ENCODE measurements at regions not wholly inside any gene's neighbourhood (a gene's known extent, or its start where the extent isn't known, plus 50 kb on each side); places are given as distances from the start of the nearest gene placed in this dataset.

- no peak overlapping the region for H3K4me3 ChIP-seq (ENCODE audit: low read depth, low read length)
- DNase-seq (ENCODE audit: low read depth): no peak
These were observed 796.7 kb upstream of the CELF4 start for GRCh38 chr18:38362286-38362792.

DNA sequence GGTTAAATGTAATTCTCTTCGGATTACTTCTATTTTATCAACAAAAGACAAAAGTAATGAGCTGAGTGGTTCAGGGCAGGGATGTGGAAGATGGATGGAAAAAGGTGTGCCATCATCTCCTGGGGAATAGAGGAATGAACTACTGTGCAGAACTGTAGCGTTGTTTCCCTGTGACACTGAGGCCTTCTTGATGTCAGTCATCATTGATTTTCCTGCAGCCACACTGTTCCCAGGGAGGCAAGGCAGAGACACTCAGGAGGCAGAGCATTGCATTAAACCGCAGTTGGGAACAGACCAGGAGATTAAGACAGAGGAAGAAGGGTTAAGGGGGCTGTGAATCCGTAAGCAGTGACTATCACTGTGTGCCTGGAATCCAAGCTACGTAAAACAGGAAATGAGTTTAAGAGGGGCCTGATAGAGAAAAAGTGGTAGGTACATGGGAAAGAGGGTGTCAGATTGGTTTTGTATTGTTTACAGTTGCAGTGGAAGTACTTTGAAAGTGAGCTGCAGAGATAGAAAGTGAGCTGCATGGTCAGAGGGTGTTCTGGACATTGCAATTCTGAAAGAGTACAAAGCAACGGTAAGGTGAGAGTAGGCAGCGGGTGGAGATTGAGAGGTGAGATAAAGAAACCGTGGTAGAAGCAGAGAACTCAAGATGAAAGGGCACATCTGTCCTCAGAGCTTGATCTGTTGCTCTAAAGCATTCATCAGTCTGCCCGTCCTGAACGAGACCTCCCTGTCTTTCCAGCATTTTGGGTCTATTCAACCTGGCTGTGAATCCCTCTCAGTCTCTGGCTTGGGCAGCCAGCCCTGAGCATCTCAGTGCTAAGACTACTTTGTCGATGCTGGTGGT, 793.4 kb upstream of the CELF4 start:
- H3K4me3 ChIP-seq (ENCODE audit: low read depth, low read length): no peak overlapping the region
- no peak for DNase-seq (ENCODE audit: low read depth)

GRCh38 chr18:38353149-38353548, 787.6 kb upstream of the CELF4 start:
- DNase-seq (ENCODE audit: low read depth): no peak
- no peak overlapping the region for H3K4me3 ChIP-seq (ENCODE audit: low read depth, low read length)

DNA sequence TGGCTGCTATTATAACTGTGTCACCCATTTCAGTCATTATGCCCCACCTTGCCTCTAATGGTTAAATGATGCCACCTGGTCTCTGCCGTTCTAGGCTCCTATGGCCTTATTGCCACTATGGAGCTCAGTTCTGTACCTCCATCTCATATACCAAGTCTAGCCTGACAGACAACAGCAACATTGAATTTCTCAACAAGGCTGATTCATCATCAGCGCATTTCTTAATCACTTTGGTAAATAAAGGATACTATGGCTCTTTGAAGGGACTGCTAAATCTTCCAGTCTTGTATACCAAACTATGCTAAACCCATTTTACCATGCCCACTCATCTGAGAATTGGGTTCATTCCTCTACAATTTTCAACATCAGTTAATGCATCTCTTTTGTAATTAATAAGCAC, 784.5 kb upstream of the CELF4 start:
- DNase-seq (ENCODE audit: low read depth): no peak
- H3K4me3 ChIP-seq (ENCODE audit: low read depth, low read length): no peak overlapping the region

- no peak for DNase-seq (ENCODE audit: low read depth)
- no peak overlapping the region for H3K4me3 ChIP-seq (ENCODE audit: low read depth, low read length)
These were observed 765.0 kb upstream of the CELF4 start for GRCh38 chr18:38330573-38330972.

- no peak overlapping the region for H3K4me3 ChIP-seq (ENCODE audit: low read depth, low read length)
- no peak for DNase-seq (ENCODE audit: low read depth)
These were observed 763.5 kb upstream of the CELF4 start for GRCh38 chr18:38329145-38329544.

DNA sequence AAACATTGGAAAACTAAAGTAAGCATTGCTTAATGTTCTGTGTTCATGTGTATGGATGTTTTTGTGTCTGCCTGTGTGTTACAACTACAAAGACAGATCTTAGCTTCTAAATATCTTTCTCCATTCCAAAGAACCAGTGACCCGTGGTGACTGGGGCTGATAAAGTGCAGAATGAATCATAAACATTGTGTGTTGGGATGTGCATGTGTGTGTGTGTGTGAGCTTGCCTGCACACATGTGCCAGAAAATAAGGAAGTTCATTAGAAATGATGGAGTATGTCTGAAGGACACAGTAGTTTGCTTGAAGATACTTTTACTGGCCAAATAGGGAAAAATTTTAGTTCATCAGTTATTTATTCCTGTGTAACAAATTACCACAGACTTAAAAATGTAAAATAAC, 756.6 kb upstream of the CELF4 start:
- H3K4me3 ChIP-seq (ENCODE audit: low read depth, low read length): no peak overlapping the region
- no peak for DNase-seq (ENCODE audit: low read depth)

- no peak for DNase-seq (ENCODE audit: low read depth)
- no peak overlapping the region for H3K4me3 ChIP-seq (ENCODE audit: low read depth, low read length)
These were observed 755.7 kb upstream of the CELF4 start for GRCh38 chr18:38321262-38321661.

DNA sequence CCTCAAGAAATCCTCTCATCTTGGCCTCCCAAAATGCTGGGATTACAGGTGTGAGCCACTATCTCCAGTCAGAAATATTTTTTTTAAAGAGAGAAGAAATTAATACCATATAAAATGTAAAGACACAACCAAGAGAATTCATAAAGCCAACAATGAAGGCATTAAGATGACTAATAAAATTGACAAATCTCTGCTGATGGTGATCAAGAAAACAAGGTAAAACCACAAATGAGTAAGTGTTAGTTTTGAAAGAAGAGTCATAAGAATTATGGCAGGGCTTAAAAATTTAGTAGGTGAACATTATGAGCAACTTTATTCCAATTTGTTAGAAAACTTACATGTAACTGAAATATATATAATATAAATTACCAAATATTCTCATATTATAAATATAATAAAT, 752.8 kb upstream of the CELF4 start:
- no peak for DNase-seq (ENCODE audit: low read depth)
- H3K4me3 ChIP-seq (ENCODE audit: low read depth, low read length): no peak overlapping the region

DNA sequence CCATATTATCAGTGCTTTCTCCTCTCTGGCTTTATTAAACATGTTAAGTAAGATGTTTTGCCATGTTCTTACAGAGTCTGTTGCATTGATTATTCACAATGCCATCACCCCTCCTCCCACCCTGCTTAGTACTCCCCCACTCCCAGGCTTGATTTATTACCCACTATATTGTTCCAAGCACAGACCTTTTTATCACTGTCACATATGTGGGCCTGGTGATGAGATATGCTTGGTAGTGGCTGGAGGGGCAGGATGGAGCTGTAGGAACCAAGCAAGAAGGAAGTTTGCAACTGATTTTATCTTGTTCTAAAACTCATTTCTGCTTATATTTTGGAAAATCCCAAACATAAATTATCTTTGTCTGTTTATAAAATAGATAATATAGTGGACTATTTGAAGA, 748.2 kb upstream of the CELF4 start:
- DNase-seq (ENCODE audit: low read depth): no peak

DNA sequence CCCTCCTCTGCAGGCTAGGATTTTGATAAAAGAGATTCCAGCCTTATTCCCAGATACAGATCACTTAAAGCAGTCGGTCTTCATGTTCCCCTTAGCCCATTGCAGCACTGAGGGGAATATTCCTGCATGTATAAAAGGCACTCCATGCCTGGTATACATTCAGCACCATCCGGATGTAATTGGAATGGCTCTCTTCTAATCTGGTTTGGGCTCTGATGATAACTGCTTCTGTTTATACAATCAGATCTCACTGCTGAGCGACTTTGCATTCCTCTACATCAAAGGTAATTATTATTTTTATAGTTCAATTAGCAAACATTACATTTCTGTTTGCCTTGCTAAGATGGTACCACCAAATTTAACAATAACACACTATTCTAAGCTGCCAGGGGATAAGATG, 746.9 kb upstream of the CELF4 start:
- DNase-seq (ENCODE audit: low read depth): no peak
- no peak overlapping the region for H3K4me3 ChIP-seq (ENCODE audit: low read depth, low read length)

More for the DNA sequence above, 748.2 kb upstream of the CELF4 start:
- H3K4me3 ChIP-seq (ENCODE audit: low read depth, low read length): no peak overlapping the region

- no peak for DNase-seq (ENCODE audit: low read depth)
- no peak overlapping the region for H3K4me3 ChIP-seq (ENCODE audit: low read depth, low read length)
These were observed 745.3 kb upstream of the CELF4 start for GRCh38 chr18:38310936-38311335.

GRCh38 chr18:38307914-38308313, 742.3 kb upstream of the CELF4 start:
- H3K4me3 ChIP-seq (ENCODE audit: low read depth, low read length): no peak overlapping the region
- no peak for DNase-seq (ENCODE audit: low read depth)

- no peak for DNase-seq (ENCODE audit: low read depth)
- no peak overlapping the region for H3K4me3 ChIP-seq (ENCODE audit: low read depth, low read length)
These were observed 740.4 kb upstream of the CELF4 start for GRCh38 chr18:38305961-38306360.

DNA sequence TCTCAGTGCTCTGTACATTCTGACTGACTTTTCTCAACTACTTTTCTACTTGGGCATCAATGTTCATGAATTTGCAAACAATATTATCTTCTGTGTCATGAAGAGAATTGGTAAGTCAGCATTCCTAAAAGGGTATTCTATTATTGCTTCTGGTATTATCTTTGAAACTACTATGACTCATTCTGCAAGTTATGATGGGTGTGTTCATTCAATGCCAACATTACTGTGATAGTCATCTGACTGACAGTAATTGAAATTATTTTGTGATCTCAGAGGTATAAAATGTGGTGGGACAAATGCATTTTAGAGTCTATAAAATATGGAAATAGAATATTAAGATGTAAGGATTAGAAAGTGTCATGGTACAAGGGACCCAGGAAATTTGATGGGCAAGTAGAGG, 736.0 kb upstream of the CELF4 start:
- no peak overlapping the region for H3K4me3 ChIP-seq (ENCODE audit: low read depth, low read length)
- no peak for DNase-seq (ENCODE audit: low read depth)

GRCh38 chr18:38297910-38298309, 732.3 kb upstream of the CELF4 start:
- DNase-seq (ENCODE audit: low read depth): no peak
- H3K4me3 ChIP-seq (ENCODE audit: low read depth, low read length): no peak overlapping the region

- no peak for DNase-seq (ENCODE audit: low read depth)
- no peak overlapping the region for H3K4me3 ChIP-seq (ENCODE audit: low read depth, low read length)
These were observed 724.6 kb upstream of the CELF4 start for GRCh38 chr18:38290229-38290628.

- no peak overlapping the region for H3K4me3 ChIP-seq (ENCODE audit: low read depth, low read length)
- DNase-seq (ENCODE audit: low read depth): no peak
These were observed 719.4 kb upstream of the CELF4 start for GRCh38 chr18:38284972-38285371.

GRCh38 chr18:38263066-38263465, 697.5 kb upstream of the CELF4 start:
- H3K4me3 ChIP-seq (ENCODE audit: low read depth, low read length): no peak overlapping the region
- DNase-seq (ENCODE audit: low read depth): no peak

DNA sequence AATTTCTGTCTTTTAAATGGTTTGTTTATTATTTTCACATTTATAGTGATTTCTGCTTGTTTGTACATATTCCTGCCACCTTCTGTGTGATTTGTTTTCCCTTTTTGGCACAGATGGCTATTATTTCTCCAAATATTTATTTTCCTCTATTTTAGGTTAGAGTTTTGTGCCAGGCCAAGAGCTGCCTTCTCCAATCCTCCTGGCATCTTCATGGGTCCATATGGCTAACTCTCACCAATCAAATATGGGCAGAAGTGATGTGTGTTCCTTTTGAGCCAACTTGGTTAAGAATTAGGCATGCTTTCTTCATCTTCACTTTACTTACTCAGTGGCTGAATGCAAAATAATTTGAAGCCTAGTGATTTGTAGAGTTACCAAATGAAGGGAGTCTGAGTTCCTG, 697.1 kb upstream of the CELF4 start:
- no peak overlapping the region for H3K4me3 ChIP-seq (ENCODE audit: low read depth, low read length)

DNA sequence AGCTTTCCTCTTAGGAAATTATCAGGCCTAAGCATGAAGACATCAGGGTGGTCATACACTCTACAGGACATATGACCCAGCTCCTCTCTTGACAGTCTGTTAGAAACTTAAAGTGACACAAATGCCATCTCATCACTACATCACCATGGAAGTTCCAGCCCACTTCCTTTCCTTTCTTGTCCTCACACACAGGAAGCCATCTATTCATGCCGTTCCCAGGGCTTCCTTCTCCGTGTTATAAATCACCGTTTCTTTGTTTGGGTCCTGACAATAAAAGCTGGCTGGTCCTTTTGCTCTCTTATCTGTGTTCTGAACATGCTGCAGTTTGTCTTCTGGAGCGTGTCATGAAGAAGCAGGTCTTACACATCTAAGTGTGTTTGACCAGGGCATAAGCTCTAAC, 692.1 kb upstream of the CELF4 start:
- no peak overlapping the region for H3K4me3 ChIP-seq (ENCODE audit: low read depth, low read length)
- no peak for DNase-seq (ENCODE audit: low read depth)

More for the DNA sequence above, 697.1 kb upstream of the CELF4 start:
- DNase-seq (ENCODE audit: low read depth): no peak

All from skeletal muscle cell (primary cell).